IMR-90 (cell line): ENCODE measurements at regions not wholly inside any gene's neighbourhood (a gene's known extent, or its start where the extent isn't known, plus 50 kb on each side); places are given as distances from the start of the nearest gene placed in this dataset.

Experiments used
- ATAC-seq: fragments of 200-7000 bp; cut with Tn5 transposase; 2 replicates; pipeline ENCODE4 v1.9.1; 2020; ENCODE audit warnings: low read depth, mild to moderate bottlenecking, moderate library complexity
- BruUV-seq: library from RNA; stranded (reverse); fragments of 400-500 nt; replicated peaks from 2 replicates; lab custom pipeline; 2021; lab: Mats Ljungman, UMichigan
- CTCF ChIA-PET: fragments of 300-600 bp; formaldehyde crosslinking; extraction: SDS; loops from one replicate; lab custom pipeline; 2021; ENCODE audit warnings: antibody characterized with exemption; lab: Yijun Ruan, JAX
- POLR2A ChIA-PET: fragments of 300-600 bp; sonication (Branson Sonifier 250); formaldehyde crosslinking; loops from one replicate; lab custom pipeline; 2022; ENCODE audit warnings: antibody characterized with exemption; ENCODE audit not compliant: unreplicated experiment; lab: Charles Lee
- DNase-seq: peaks from one replicate; pipeline ENCODE4 v3.0.0; 2013
- H2AFZ ChIP-seq: replicated peaks from 2 replicates; pipeline ENCODE3; 2013; ENCODE audit warnings: low read length, mild to moderate bottlenecking; ENCODE audit not compliant: poor library complexity
- H2AK5ac ChIP-seq: 2 replicates; pipeline ENCODE4 v1.6.1; 2013; ENCODE audit warnings: low read depth, low read length, inconsistent platforms
- H2AK9ac ChIP-seq: replicated peaks from 2 replicates; pipeline ENCODE3; 2013; ENCODE audit warnings: mild to moderate bottlenecking, low read depth, low read length, moderate library complexity; ENCODE audit not compliant: poor library complexity
- H2BK120ac ChIP-seq: 2 replicates; pipeline ENCODE4 v1.6.1; 2013; ENCODE audit warnings: low read depth, low read length, inconsistent platforms
- H2BK15ac ChIP-seq: 3 replicates; pipeline ENCODE4 v1.6.1; 2013; ENCODE audit warnings: low read depth, low read length, inconsistent platforms
- H2BK20ac ChIP-seq: 2 replicates; pipeline ENCODE4 v1.6.1; 2013; ENCODE audit warnings: low read depth, mild to moderate bottlenecking, inconsistent platforms, low read length, moderate library complexity
- H2BK5ac ChIP-seq: 2 replicates; pipeline ENCODE4 v1.6.1; 2013; ENCODE audit warnings: mild to moderate bottlenecking, low read depth, low read length, inconsistent platforms; ENCODE audit not compliant: poor library complexity, severe bottlenecking
- H3K14ac ChIP-seq: replicated peaks from 2 replicates; pipeline ENCODE4 v1.6.1; 2013; ENCODE audit warnings: low read depth, low read length, inconsistent platforms
- H3K18ac ChIP-seq: 2 replicates; pipeline ENCODE4 v1.6.1; 2013; ENCODE audit warnings: low read depth, low read length, control low read depth
- H3K23ac ChIP-seq: 2 replicates; pipeline ENCODE4 v1.6.1; 2013; ENCODE audit warnings: low read depth, low read length, inconsistent platforms
- H3K27ac ChIP-seq: 2 replicates; pipeline ENCODE4 v1.5.1; 2013; ENCODE audit warnings: mild to moderate bottlenecking, control low read depth, low read length; ENCODE audit not compliant: insufficient read depth
- H3K27me3 ChIP-seq: 2 replicates; pipeline ENCODE4 v1.6.1; 2013; ENCODE audit warnings: low read length; ENCODE audit not compliant: control insufficient read depth, insufficient read depth
- H3K36me3 ChIP-seq: 2 replicates; pipeline ENCODE4 v1.6.1; 2013; ENCODE audit warnings: low read length, mixed read lengths; ENCODE audit not compliant: control insufficient read depth, insufficient read depth
- H3K4ac ChIP-seq: 2 replicates; pipeline ENCODE4 v1.6.1; 2013; ENCODE audit warnings: low read depth, low read length, inconsistent platforms
- H3K4me1 ChIP-seq: 2 replicates; pipeline ENCODE4 v1.6.1; 2013; ENCODE audit warnings: low read length, mixed read lengths; ENCODE audit not compliant: control insufficient read depth, insufficient read depth
- H3K4me2 ChIP-seq: 2 replicates; pipeline ENCODE4 v1.6.1; 2013; ENCODE audit warnings: low read depth, mild to moderate bottlenecking, control low read depth, low read length, moderate library complexity
- H3K4me3 ChIP-seq: 2 replicates; pipeline ENCODE4 v1.5.1; 2013; ENCODE audit warnings: low read depth, mild to moderate bottlenecking, control low read depth, low read length, moderate library complexity; ENCODE audit not compliant: insufficient read depth
- H3K56ac ChIP-seq: 2 replicates; pipeline ENCODE4 v1.6.1; 2013; ENCODE audit warnings: low read length, inconsistent platforms; ENCODE audit not compliant: insufficient read depth; ENCODE audit errors: extremely low read depth
- H3K79me1 ChIP-seq, 2 experiments: 2 replicates each; pipeline ENCODE4 v1.6.1; 2013; ENCODE audit warnings: low read length in 2 of 2, inconsistent platforms in 1 of 2, low read depth in 1 of 2
- H3K9ac ChIP-seq: 2 replicates; pipeline ENCODE4 v1.6.1; 2013; ENCODE audit warnings: low read depth, low read length, control low read depth
- H3K9me1 ChIP-seq: 2 replicates; pipeline ENCODE4 v1.6.1; 2013; ENCODE audit warnings: low read length, inconsistent platforms; ENCODE audit not compliant: insufficient read depth
- H3K9me3 ChIP-seq: 2 replicates; pipeline ENCODE4 v1.6.1; 2013; ENCODE audit warnings: low read length; ENCODE audit not compliant: control insufficient read depth, insufficient read depth
- H4K20me1 ChIP-seq: 2 replicates; pipeline ENCODE4 v1.6.1; 2013; ENCODE audit warnings: low read length, inconsistent platforms; ENCODE audit not compliant: insufficient read depth
- H4K5ac ChIP-seq: 2 replicates; pipeline ENCODE4 v1.6.1; 2013; ENCODE audit warnings: mild to moderate bottlenecking, low read depth, low read length, control low read depth
- H4K8ac ChIP-seq, 2 experiments: 2 replicates each; pipeline ENCODE4 v1.6.1; 2013; ENCODE audit warnings: low read depth in 2 of 2, low read length in 2 of 2, control low read depth in 1 of 2, inconsistent platforms in 1 of 2
- H4K91ac ChIP-seq: 2 replicates; pipeline ENCODE4 v1.6.1; 2013; ENCODE audit warnings: low read depth, low read length, inconsistent platforms; ENCODE audit not compliant: insufficient read depth
- MAZ ChIP-seq: IDR thresholded peaks from 2 replicates; pipeline ENCODE4 v1.6.1; 2012; ENCODE audit warnings: low read depth, mild to moderate bottlenecking, low read length, improper control_type of control experiment, moderate library complexity, borderline replicate concordance
- RAD21 ChIP-seq: IDR thresholded peaks from 2 replicates; pipeline ENCODE4 v1.6.1; 2012; ENCODE audit warnings: low read length, improper control_type of control experiment
- WGBS, 2 experiments: methylation state at CpG; one replicate each; pipeline versions ENCODE4 v1.1.5 to v1.1.7; 2013; ENCODE audit warnings: missing lambda C conversion rate in 2 of 2; ENCODE audit not compliant: insufficient read length in 1 of 2; ENCODE audit errors: extremely low coverage in 2 of 2; 5-methylcytosine and 5-hydroxymethylcytosine counted together
- dilution Hi-C: fragments of 300-500 bp; cut with HindIII; formaldehyde crosslinking; loops from one replicate; pipeline ENCODE4 v1.14.3; 2018; ENCODE audit warnings: low sequenced_read_pairs; ENCODE audit not compliant: unreplicated experiment
- in situ Hi-C: fragments of 300-500 bp; cut with MboI; formaldehyde crosslinking; loops from 3 replicates; pipeline ENCODE4 v1.14.3; 2019; ENCODE audit warnings: low sequenced_read_pairs, inconsistent platforms, mixed read lengths
- intact Hi-C: fragments of 100-400 bp; cut with micrococcal nuclease; formaldehyde crosslinking; loops from 2 replicates; pipeline ENCODE4 v1.10.0; 2022
- TF ChIP-seq, protein P1 (sequence below): fragments of 150-350 bp; IDR thresholded peaks from 2 replicates; pipeline ENCODE4 v1.6.1; 2017; ENCODE audit warnings: mild to moderate bottlenecking, antibody characterized with exemption, low read length, low read depth

DNA sequence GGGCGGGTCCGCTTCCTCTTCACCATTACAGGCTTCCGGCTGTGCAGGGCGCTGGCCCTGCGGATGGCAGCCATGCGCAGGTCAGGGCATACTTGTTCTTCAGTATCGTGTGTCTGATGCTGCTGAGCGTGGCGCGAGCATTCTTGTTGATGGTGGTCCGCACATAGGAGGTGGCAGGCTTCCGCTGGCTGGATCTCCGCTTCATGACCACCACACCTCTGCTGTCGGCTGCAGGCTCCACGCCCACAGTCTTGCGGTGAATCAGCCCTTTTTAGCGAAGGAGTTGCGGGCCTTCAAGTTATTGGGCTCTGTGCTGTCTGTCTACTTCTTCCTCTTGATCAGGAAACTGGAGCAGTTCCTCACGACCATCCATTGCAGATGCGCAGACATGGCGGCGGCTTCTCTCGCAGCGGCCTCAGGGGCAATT, 62.4 kb upstream of the ZNF608 start:
- ChIA-PET POLR2A (no interaction called here), CTCF (no interaction called here)
- DNase-seq, result no peak
- H3K79me1 ChIP-seq, result no peaks in the 10 kb centered on the region
- H3K27me3 ChIP-seq, result no peaks in the 10 kb centered on the region
- no peak overlapping the region for H3K4me3 ChIP-seq
- H4K8ac ChIP-seq, result no peak overlapping the region
- H2AK9ac ChIP-seq, result no peak overlapping the region
- 97% methylated on average over 14 of the region's 24 CpGs; no CpG with 5 or more reads in 1 of the 2 experiments for WGBS, 2 experiments
- no peak overlapping the region for H3K27ac ChIP-seq
- no peak overlapping the region for H3K23ac ChIP-seq
- H4K20me1 ChIP-seq, result no peaks in the 10 kb centered on the region
- H3K9me3 ChIP-seq, result no peaks in the 10 kb centered on the region
- H2AFZ ChIP-seq, result no peak overlapping the region
- H2BK15ac ChIP-seq, result no peak overlapping the region
- no peak overlapping the region for H4K91ac ChIP-seq
- dilution Hi-C loops, result no loop called here
- H3K4me2 ChIP-seq, result no peak overlapping the region
- no peak overlapping the region for H2BK20ac ChIP-seq
- H3K18ac ChIP-seq, result no peak overlapping the region
- no peak overlapping the region for H3K56ac ChIP-seq
- no peak overlapping the region for H2BK5ac ChIP-seq
- H4K5ac ChIP-seq, result no peak overlapping the region
- H3K4ac ChIP-seq, result no peak overlapping the region
- intact Hi-C loops, result no loop called here
- H2AK5ac ChIP-seq, result no peak overlapping the region
- no peaks in the 10 kb centered on the region for H3K36me3 ChIP-seq
- no peak for ATAC-seq
- H2BK120ac ChIP-seq, result no peak overlapping the region
- peaks cover 2% of the 10 kb centered on the region; the same call in 1 of the 2 replicates for H3K4me1 ChIP-seq
- in situ Hi-C loops, result no loop called here
- H3K9me1 ChIP-seq, result no peaks in the 10 kb centered on the region
- H3K9ac ChIP-seq, result no peak overlapping the region
- TF ChIP-seq, protein P1, sequence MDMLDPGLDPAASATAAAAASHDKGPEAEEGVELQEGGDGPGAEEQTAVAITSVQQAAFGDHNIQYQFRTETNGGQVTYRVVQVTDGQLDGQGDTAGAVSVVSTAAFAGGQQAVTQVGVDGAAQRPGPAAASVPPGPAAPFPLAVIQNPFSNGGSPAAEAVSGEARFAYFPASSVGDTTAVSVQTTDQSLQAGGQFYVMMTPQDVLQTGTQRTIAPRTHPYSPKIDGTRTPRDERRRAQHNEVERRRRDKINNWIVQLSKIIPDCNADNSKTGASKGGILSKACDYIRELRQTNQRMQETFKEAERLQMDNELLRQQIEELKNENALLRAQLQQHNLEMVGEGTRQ, result no peak
- TF ChIP-seq RAD21, result no peak
- no peak for TF ChIP-seq MAZ
- H3K14ac ChIP-seq, result no peak overlapping the region
- BruUV-seq, result no TSS peak
